GM21528 (cell line): ENCODE measurements at regions not wholly inside any gene's neighbourhood (a gene's known extent, or its start where the extent isn't known, plus 50 kb on each side); places are given as distances from the start of the nearest gene placed in this dataset.

Experiments
- ATAC-seq: cut with Tn5 transposase; IDR thresholded peaks from one replicate; pipeline ENCODE4 v1.9.1; 2021; ENCODE audit warnings: mild to moderate bottlenecking, moderate library complexity; ENCODE audit not compliant: unreplicated experiment, low FRiP score

DNA sequence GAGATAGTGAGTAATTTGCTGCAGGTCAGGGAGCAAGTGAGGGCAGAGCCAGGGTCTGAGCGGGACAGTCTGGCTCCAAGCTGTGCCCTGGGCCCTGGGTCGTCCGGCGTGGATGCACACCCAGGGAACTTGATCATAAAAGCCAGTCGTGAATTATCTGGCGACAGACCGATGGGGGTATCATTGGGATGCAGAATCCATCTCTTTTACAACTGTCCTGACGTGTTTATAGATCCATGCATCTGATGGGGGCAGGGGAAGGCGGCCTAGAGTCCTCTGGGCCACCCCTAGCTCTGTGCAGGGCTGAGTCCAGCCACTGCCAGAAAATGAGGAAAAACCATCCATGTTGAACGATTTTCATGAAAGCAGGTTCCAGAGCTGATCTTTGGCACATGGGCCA, 332.8 kb downstream of the C16orf95 start:
- ATAC-seq = no peak

GRCh38 chr16:86984991-86985647, 332.1 kb downstream of the C16orf95 start:
- ATAC-seq = no peak

- ATAC-seq = no peak
These were observed 331.6 kb downstream of the C16orf95 start for GRCh38 chr16:86985648-86986015.

DNA sequence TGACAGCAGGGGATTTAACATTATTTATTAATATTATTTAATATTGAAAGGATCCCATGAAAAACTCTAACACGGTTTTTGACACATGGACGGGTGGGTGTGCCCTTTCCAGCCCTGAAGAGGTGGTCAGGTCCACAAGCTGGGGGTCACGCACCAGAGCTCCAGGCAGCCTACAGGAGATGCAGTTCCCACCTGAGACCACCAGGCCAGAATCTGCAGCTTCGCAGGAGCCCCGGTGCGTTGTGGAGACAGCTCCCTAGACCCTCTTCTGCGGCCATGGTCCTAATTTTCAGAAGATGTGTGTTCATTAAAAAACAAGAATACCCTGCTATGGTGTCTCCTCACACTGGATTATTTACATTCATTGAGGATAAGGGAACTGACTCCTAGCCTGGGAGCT, 331.1 kb downstream of the C16orf95 start:
- no peak for ATAC-seq

DNA sequence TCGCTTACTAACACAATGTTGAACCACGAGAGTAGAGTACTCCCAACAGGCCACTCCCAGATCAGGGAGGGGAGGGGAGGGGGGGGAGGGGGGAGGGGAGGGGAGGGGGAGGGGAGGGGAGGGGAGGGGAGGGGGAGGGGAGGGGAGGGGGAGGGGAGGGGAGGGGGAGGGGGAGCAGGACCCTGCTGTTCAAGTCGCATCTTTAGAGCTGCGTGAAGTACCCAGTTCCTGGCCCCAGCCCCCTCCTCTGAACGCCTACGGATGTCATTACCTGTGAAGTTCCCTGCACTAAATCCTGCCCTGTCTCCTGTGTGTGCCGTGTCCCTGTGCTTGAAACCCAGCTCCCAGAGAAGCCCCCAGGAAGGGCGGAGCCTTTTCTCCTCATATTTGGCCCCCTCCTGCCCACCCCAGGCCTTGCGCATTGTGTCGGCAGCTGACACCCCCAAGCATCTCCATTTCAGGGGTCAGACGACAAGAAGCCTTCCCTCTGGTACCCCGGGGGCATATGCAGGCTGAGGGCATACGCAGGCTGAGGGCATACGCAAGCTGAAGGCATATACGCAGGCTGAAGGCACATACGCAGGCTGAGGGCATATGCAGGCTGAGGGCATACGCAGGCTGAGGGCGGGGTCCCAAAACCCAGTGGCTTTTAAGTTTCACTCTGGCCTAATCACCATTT, 330.2 kb downstream of the C16orf95 start:
- ATAC-seq = no peak

- ATAC-seq = no peak
These were observed 329.2 kb downstream of the C16orf95 start for GRCh38 chr16:86987746-86988670.

DNA sequence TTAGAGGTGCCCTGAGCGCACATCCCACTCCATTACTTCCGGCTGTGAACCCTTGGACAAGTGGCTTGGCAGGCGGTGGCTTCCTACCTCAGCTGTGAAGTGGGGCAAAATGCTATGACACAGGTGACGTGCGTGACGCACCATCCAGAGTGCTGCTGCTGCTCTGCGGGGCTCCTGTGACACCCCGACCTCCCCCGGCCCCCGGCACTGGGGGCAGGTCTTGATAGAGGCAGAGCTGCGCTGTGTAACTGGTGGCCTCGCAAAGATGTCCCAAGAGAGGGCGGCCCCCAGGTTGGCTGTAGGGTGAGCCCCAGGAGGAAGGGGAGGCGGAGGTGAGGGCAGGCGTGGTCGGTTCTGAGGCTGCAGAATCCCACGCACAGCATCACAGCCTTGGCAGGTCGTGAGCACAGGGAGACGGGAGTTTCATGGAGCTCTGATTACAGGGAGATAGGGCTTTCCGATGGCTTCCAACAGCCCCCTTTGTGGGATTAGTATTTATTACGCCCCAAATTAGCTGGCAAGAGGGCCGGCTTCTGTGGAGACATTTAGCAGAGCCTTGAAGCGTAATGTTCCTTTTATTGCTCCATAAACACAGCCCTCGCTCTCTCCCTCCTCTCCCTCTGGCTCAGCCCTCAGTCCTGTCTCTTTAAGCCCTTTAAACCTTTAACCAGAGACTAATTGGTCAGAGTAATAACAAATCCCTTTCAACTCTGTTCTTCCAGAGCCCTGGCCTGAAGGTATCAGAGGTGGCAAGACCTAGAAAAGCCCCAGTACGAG, 328.1 kb downstream of the C16orf95 start:
- no peak for ATAC-seq

DNA sequence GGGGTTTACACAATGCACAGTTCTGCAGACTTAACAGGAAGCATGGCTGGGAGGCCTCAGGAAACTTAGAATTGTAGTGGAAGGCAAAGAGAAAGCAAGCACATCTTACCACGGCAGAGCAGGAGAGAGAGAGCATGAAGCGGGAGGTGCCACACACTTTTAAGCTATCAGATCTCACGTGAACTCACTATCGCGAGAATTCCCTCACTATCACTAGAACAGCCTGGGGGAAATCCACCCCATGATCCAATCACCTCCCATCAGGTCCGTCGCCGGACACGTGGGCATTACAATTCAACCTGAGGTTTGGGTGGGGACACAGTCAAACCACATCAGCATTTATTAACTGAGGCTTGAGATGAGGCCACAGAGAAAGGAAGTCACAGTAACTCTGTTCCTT, 326.7 kb downstream of the C16orf95 start:
- ATAC-seq = no peak

DNA sequence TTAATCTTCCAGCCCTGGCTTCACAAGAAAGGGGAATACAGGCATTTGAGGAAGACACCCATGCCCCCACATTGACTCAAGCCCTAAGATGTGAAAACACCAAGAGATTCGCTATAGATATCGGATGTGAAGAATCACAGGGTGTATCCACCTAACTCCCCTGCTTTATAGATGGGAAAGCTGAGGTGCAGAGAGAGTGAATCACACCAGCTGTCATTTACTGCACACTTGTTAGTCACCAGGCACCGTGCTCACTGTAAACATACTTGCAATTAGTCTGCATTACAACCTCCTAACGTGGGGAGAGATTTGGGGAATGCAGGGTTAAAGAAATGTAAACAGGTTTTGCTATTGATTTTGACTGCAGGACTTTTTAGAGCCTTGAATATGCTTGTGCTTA, 325.5 kb downstream of the C16orf95 start:
- no peak for ATAC-seq

DNA sequence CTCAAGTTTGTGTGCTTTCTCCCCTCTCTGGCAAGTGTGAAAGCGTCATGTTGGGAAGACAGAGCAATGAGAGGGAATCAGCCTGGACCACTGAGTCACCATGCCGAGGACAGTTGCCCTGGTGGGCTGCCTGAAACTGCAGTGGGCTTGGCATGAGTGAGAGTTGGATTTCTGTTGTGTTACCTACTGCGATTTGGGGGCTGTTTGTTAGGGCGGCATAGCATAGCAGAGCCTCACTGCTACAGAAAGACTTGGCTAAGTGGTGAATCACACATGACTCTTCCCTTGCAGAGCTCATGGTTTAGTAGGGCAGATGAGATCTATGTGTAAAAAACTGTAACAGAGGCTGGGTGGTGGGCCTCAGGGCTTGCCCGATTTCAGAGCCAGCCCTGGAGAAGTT, 324.6 kb downstream of the C16orf95 start:
- ATAC-seq = no peak

DNA sequence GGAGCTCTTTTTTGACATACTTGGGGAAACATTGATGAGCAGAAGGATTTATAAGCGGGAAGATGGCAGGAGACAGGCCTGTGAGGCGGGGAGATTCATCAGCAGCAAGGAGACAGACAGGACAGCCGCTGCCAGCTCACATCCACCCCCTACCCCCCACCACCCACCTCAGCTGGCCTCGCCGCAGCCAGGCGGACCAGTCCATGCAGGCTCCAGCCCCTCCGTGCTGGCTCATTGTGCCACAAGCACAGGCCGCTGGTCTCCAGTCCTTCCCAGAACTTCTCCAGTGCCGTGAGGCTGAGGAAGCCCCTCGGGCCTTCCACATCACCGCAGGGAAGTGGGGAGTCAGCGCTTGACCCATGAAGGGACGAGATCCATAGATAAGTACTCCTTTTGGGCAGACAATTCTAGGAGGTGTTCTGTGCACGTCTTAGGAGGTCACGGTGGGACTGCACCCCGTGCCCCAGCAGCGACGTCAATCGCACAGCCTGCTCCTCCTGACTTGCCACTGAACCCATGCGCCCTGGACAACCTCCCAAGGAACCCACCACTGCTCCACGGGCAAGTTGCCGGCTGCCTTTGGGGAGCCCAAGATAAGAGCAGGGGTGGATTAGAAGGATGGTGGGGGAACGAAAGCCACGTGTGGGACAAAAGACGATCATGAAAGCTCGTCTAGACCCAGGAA, 323.6 kb downstream of the C16orf95 start:
- ATAC-seq = no peak

- ATAC-seq = no peak
These were observed 323.0 kb downstream of the C16orf95 start for GRCh38 chr16:86994215-86994614.

DNA sequence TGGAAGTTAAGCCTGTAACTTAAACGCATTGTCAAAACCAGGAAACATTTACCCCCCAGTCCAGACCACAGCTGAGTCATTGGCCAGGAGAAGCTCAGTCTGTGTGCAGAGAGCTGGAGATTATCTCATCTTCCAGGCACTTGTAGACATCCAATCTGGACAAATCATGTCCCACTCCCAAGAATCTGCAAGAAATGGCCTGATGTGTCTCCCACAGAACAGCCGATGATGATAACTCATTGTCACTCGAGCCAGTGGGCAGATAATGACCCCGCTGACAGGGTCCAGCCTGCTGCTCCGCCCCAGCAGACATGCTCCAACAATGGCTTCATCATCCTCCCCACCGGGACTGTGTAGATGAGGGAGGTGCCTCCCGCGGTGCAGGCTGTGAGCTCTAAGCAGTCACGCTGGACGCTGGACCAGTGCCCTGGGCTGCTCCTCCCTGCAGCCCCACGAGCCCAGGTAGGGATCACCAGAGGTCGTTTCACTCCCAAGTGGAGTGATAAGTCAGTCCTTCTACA, 322.5 kb downstream of the C16orf95 start:
- no peak for ATAC-seq

GRCh38 chr16:86995456-86995855, 321.7 kb downstream of the C16orf95 start:
- no peak for ATAC-seq

DNA sequence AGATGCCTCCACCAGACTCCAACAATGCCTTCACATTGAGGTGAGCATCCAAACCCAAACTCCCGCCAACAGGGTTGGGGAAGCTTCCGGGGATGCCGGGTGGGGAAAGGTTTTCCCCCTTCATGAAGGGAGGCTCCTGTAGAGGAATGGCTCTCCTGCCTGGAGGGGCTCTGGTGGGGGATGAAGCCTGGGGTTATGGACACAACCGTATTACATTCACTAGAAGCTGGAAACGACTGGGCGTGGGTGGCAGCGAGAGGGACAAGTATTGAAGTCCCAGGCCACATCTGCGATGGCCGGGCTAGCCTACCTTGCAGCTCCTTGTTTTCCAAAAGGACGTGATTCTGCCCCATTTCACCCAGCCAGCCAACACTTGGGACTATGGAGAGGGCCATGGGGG, 321.1 kb downstream of the C16orf95 start:
- no peak for ATAC-seq

GRCh38 chr16:86997058-86997457, 320.1 kb downstream of the C16orf95 start:
- no peak for ATAC-seq

DNA sequence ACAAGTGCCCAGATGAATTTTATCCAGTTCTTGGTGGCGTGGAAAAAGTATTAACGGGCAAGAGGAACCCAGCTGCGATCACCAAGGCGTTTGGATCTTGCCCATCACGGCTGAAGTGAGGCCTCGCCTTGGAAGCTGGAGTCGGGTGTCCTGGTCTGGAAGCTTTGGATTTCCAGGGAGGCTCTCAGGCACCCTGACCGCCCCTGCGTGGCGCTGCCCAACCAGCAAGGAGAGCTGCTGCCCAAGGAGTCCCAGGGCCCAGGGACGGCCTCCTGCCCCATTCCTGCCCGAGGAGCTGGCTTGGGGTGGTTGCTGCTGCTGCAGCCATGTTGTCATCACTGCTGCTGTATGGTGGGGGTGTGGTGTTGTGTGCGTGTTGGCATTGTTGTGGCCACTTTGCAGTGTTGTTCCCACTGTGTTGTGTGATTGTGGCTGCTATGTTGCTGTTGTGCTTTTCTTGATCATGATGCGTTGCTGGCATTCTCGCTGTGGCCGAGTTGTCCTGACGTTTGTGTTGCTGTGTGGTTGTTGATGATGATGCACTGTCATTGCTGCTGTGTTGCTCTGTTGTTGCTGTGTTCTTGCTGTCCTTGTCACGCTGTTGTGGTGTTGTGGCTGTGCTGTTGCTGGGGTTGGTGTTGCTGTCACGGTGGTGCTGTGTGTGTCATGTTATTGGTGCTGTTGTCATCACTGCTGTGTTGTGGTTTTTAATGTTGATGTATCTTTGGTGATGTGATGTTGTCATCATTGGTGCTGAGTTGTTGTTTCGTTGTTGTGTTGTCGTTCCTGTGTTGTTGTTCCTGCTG, 318.8 kb downstream of the C16orf95 start:
- no peak for ATAC-seq

DNA sequence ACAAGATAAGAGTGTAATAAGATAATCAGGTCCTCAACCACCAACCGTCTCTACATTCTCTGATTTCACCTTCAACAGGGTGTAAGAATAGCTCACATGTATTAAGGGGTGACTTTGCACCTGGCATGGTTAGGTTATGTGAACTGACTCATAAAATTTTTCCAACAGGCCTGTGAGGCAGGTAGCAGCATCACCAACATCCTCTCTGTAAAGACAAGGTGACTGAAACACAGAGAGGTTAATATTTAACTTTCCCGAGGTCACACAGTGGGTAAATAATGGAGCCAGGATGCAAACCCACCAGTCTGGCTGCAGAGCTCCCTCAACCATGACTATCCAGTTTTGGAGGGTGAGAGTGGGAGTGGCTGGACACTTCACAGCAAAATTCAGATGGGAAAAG, 317.2 kb downstream of the C16orf95 start:
- no peak for ATAC-seq
